IMR-90 (cell line): ENCODE measurements at regions not wholly inside any gene's neighbourhood (a gene's known extent, or its start where the extent isn't known, plus 50 kb on each side); places are given as distances from the start of the nearest gene placed in this dataset.
A peak's percentile ranks its signal among the peaks of the same experiment; 100 is the strongest.

Experiments
- ATAC-seq: fragments of 200-7000 bp; cut with Tn5 transposase; 2 replicates; pipeline ENCODE4 v1.9.1; 2020; ENCODE audit warnings: low read depth, mild to moderate bottlenecking, moderate library complexity
- BruUV-seq: library from RNA; stranded (reverse); fragments of 400-500 nt; replicated peaks from 2 replicates; lab custom pipeline; 2021; lab: Mats Ljungman, UMichigan
- CTCF ChIA-PET: fragments of 300-600 bp; formaldehyde crosslinking; extraction: SDS; loops from one replicate; lab custom pipeline; 2021; ENCODE audit warnings: antibody characterized with exemption; lab: Yijun Ruan, JAX
- POLR2A ChIA-PET: fragments of 300-600 bp; sonication (Branson Sonifier 250); formaldehyde crosslinking; loops from one replicate; lab custom pipeline; 2022; ENCODE audit warnings: antibody characterized with exemption; ENCODE audit not compliant: unreplicated experiment; lab: Charles Lee
- DNase-seq: peaks from one replicate; pipeline ENCODE4 v3.0.0; 2013
- H2AFZ ChIP-seq: replicated peaks from 2 replicates; pipeline ENCODE3; 2013; ENCODE audit warnings: low read length, mild to moderate bottlenecking; ENCODE audit not compliant: poor library complexity
- H2AK5ac ChIP-seq: 2 replicates; pipeline ENCODE4 v1.6.1; 2013; ENCODE audit warnings: low read depth, low read length, inconsistent platforms
- H2AK9ac ChIP-seq: replicated peaks from 2 replicates; pipeline ENCODE3; 2013; ENCODE audit warnings: mild to moderate bottlenecking, low read depth, low read length, moderate library complexity; ENCODE audit not compliant: poor library complexity
- H2BK120ac ChIP-seq: 2 replicates; pipeline ENCODE4 v1.6.1; 2013; ENCODE audit warnings: low read depth, low read length, inconsistent platforms
- H2BK15ac ChIP-seq: 3 replicates; pipeline ENCODE4 v1.6.1; 2013; ENCODE audit warnings: low read depth, low read length, inconsistent platforms
- H2BK20ac ChIP-seq: 2 replicates; pipeline ENCODE4 v1.6.1; 2013; ENCODE audit warnings: low read depth, mild to moderate bottlenecking, inconsistent platforms, low read length, moderate library complexity
- H2BK5ac ChIP-seq: 2 replicates; pipeline ENCODE4 v1.6.1; 2013; ENCODE audit warnings: mild to moderate bottlenecking, low read depth, low read length, inconsistent platforms; ENCODE audit not compliant: poor library complexity, severe bottlenecking
- H3K14ac ChIP-seq: replicated peaks from 2 replicates; pipeline ENCODE4 v1.6.1; 2013; ENCODE audit warnings: low read depth, low read length, inconsistent platforms
- H3K18ac ChIP-seq: 2 replicates; pipeline ENCODE4 v1.6.1; 2013; ENCODE audit warnings: low read depth, low read length, control low read depth
- H3K23ac ChIP-seq: 2 replicates; pipeline ENCODE4 v1.6.1; 2013; ENCODE audit warnings: low read depth, low read length, inconsistent platforms
- H3K27ac ChIP-seq: 2 replicates; pipeline ENCODE4 v1.5.1; 2013; ENCODE audit warnings: mild to moderate bottlenecking, control low read depth, low read length; ENCODE audit not compliant: insufficient read depth
- H3K27me3 ChIP-seq: 2 replicates; pipeline ENCODE4 v1.6.1; 2013; ENCODE audit warnings: low read length; ENCODE audit not compliant: control insufficient read depth, insufficient read depth
- H3K36me3 ChIP-seq: 2 replicates; pipeline ENCODE4 v1.6.1; 2013; ENCODE audit warnings: low read length, mixed read lengths; ENCODE audit not compliant: control insufficient read depth, insufficient read depth
- H3K4ac ChIP-seq: 2 replicates; pipeline ENCODE4 v1.6.1; 2013; ENCODE audit warnings: low read depth, low read length, inconsistent platforms
- H3K4me1 ChIP-seq: 2 replicates; pipeline ENCODE4 v1.6.1; 2013; ENCODE audit warnings: low read length, mixed read lengths; ENCODE audit not compliant: control insufficient read depth, insufficient read depth
- H3K4me2 ChIP-seq: 2 replicates; pipeline ENCODE4 v1.6.1; 2013; ENCODE audit warnings: low read depth, mild to moderate bottlenecking, control low read depth, low read length, moderate library complexity
- H3K4me3 ChIP-seq: 2 replicates; pipeline ENCODE4 v1.5.1; 2013; ENCODE audit warnings: low read depth, mild to moderate bottlenecking, control low read depth, low read length, moderate library complexity; ENCODE audit not compliant: insufficient read depth
- H3K56ac ChIP-seq: 2 replicates; pipeline ENCODE4 v1.6.1; 2013; ENCODE audit warnings: low read length, inconsistent platforms; ENCODE audit not compliant: insufficient read depth; ENCODE audit errors: extremely low read depth
- H3K79me1 ChIP-seq, 2 experiments: 2 replicates each; pipeline ENCODE4 v1.6.1; 2013; ENCODE audit warnings: low read length in 2 of 2, inconsistent platforms in 1 of 2, low read depth in 1 of 2
- H3K9ac ChIP-seq: 2 replicates; pipeline ENCODE4 v1.6.1; 2013; ENCODE audit warnings: low read depth, low read length, control low read depth
- H3K9me1 ChIP-seq: 2 replicates; pipeline ENCODE4 v1.6.1; 2013; ENCODE audit warnings: low read length, inconsistent platforms; ENCODE audit not compliant: insufficient read depth
- H3K9me3 ChIP-seq: 2 replicates; pipeline ENCODE4 v1.6.1; 2013; ENCODE audit warnings: low read length; ENCODE audit not compliant: control insufficient read depth, insufficient read depth
- H4K20me1 ChIP-seq: 2 replicates; pipeline ENCODE4 v1.6.1; 2013; ENCODE audit warnings: low read length, inconsistent platforms; ENCODE audit not compliant: insufficient read depth
- H4K5ac ChIP-seq: 2 replicates; pipeline ENCODE4 v1.6.1; 2013; ENCODE audit warnings: mild to moderate bottlenecking, low read depth, low read length, control low read depth
- H4K8ac ChIP-seq, 2 experiments: 2 replicates each; pipeline ENCODE4 v1.6.1; 2013; ENCODE audit warnings: low read depth in 2 of 2, low read length in 2 of 2, control low read depth in 1 of 2, inconsistent platforms in 1 of 2
- H4K91ac ChIP-seq: 2 replicates; pipeline ENCODE4 v1.6.1; 2013; ENCODE audit warnings: low read depth, low read length, inconsistent platforms; ENCODE audit not compliant: insufficient read depth
- BHLHE40 ChIP-seq: fragments of 150-350 bp; IDR thresholded peaks from 2 replicates; pipeline ENCODE4 v1.6.1; 2016; ENCODE audit warnings: mild to moderate bottlenecking, low read depth, low read length
- USF2 ChIP-seq: fragments of 150-350 bp; IDR thresholded peaks from 2 replicates; pipeline ENCODE4 v1.6.1; 2017; ENCODE audit warnings: mild to moderate bottlenecking, antibody characterized with exemption, low read length, low read depth
- WGBS, 2 experiments: methylation state at CpG; one replicate each; pipeline versions ENCODE4 v1.1.5 to v1.1.7; 2013; ENCODE audit warnings: missing lambda C conversion rate in 2 of 2; ENCODE audit not compliant: insufficient read length in 1 of 2; ENCODE audit errors: extremely low coverage in 2 of 2; 5-methylcytosine and 5-hydroxymethylcytosine counted together
- dilution Hi-C: fragments of 300-500 bp; cut with HindIII; formaldehyde crosslinking; loops from one replicate; pipeline ENCODE4 v1.14.3; 2018; ENCODE audit warnings: low sequenced_read_pairs; ENCODE audit not compliant: unreplicated experiment
- in situ Hi-C: fragments of 300-500 bp; cut with MboI; formaldehyde crosslinking; loops from 3 replicates; pipeline ENCODE4 v1.14.3; 2019; ENCODE audit warnings: low sequenced_read_pairs, inconsistent platforms, mixed read lengths
- intact Hi-C: fragments of 100-400 bp; cut with micrococcal nuclease; formaldehyde crosslinking; loops from 2 replicates; pipeline ENCODE4 v1.10.0; 2022

GRCh38 chr10:78173360-78174015, 139.8 kb downstream of the RPS24 start:
- BruUV-seq = no TSS peak
- 100% methylated on average over 1 of the region's 6 CpGs; no CpG with 5 or more reads in 1 of the 2 experiments for WGBS, 2 experiments
- Histone ChIP-seq H2BK15ac (no peak overlapping the region), H3K14ac (no peak overlapping the region), H4K8ac (no peak overlapping the region), H3K4me2 (no peak overlapping the region), H4K91ac (no peak overlapping the region), H3K9me1 (peaks cover 10% of the 10 kb centered on the region), H3K9ac (no peak overlapping the region), H4K5ac (no peak overlapping the region), H3K4me3 (no peak overlapping the region), H3K36me3 (no peaks in the 10 kb centered on the region), H4K20me1 (no peaks in the 10 kb centered on the region), H3K79me1 (no peaks in the 10 kb centered on the region), H2BK120ac (no peak overlapping the region), H2AFZ (no peak overlapping the region), H3K27me3 (peaks cover 8% of the 10 kb centered on the region), H2BK20ac (no peak overlapping the region), H3K9me3 (no peaks in the 10 kb centered on the region), H3K4me1 (peaks cover 5% of the 10 kb centered on the region), H2AK9ac (no peak overlapping the region), H3K18ac (no peak overlapping the region), H3K23ac (no peak overlapping the region), H3K4ac (no peak overlapping the region), H2BK5ac (no peak overlapping the region), H3K27ac (no peak overlapping the region), H2AK5ac (no peak overlapping the region), H3K56ac (no peak overlapping the region)
- TF ChIP-seq BHLHE40 = 0 out of 2 replicates have a peak, but pooled peaks have one; percentile 7
- TF ChIP-seq USF2 = no peak
- CTCF ChIA-PET = no interaction called here
- dilution Hi-C loops (no loop called here), in situ Hi-C loops (no loop called here), intact Hi-C loops (no loop called here)
- ATAC-seq = peak; percentile 35; the same call in 1 of the 2 replicates
- DNase-seq = peak; percentile 42
- POLR2A ChIA-PET = no interaction called here
